Fibroblast of pulmonary artery (primary cell): ENCODE measurements at regions not wholly inside any gene's neighbourhood (a gene's known extent, or its start where the extent isn't known, plus 50 kb on each side); places are given as distances from the start of the nearest gene placed in this dataset.

Experiments
- DNase-seq: peaks from one replicate; pipeline ENCODE4 v3.0.0-alpha.2; 2010; ENCODE audit warnings: low read depth
- H3K4me3 ChIP-seq: replicated peaks from 2 replicates; pipeline ENCODE4 v1.5.1; 2011; ENCODE audit warnings: low read depth, mild to moderate bottlenecking, control low read depth, low read length, moderate library complexity
- CTCF ChIP-seq: IDR thresholded peaks from 2 replicates; pipeline ENCODE4 v1.5.1; 2011; ENCODE audit warnings: mild to moderate bottlenecking, control low read depth, low read length, inconsistent platforms; ENCODE audit errors: missing control alignments

GRCh38 chr5:164799391-164799790 is 1294.0 kb downstream of the MAT2B start:
- H3K4me3 ChIP-seq = no peak overlapping the region
- no peak for DNase-seq
- no peak for TF ChIP-seq CTCF

GRCh38 chr5:164801910-164802309 is 1296.5 kb downstream of the MAT2B start:
- no peak overlapping the region for H3K4me3 ChIP-seq
- DNase-seq = no peak
- TF ChIP-seq CTCF = no peak

GRCh38 chr5:164809821-164810220 is 1304.4 kb downstream of the MAT2B start:
- TF ChIP-seq CTCF = no peak
- no peak overlapping the region for H3K4me3 ChIP-seq
- DNase-seq = no peak

GRCh38 chr5:164818445-164818844 is 1313.0 kb downstream of the MAT2B start:
- no peak for DNase-seq
- no peak for TF ChIP-seq CTCF
- H3K4me3 ChIP-seq = no peak overlapping the region

- no peak for TF ChIP-seq CTCF
- H3K4me3 ChIP-seq = no peak overlapping the region
- no peak for DNase-seq
These were observed 1319.3 kb downstream of the MAT2B start for GRCh38 chr5:164824671-164825070.

- no peak for TF ChIP-seq CTCF
- no peak overlapping the region for H3K4me3 ChIP-seq
These were observed 1327.1 kb downstream of the MAT2B start for GRCh38 chr5:164832516-164832915.

GRCh38 chr5:164844348-164844747 is 1338.9 kb downstream of the MAT2B start:
- no peak for DNase-seq
- no peak for TF ChIP-seq CTCF
- no peak overlapping the region for H3K4me3 ChIP-seq

More at GRCh38 chr5:164832516-164832915, 1327.1 kb downstream of the MAT2B start:
- DNase-seq = no peak
